Epithelial cell of proximal tubule (primary cell): ENCODE measurements at regions not wholly inside any gene's neighbourhood (a gene's known extent, or its start where the extent isn't known, plus 50 kb on each side); places are given as distances from the start of the nearest gene placed in this dataset.

ENCODE experiments used
- DNase-seq: peaks from one replicate; pipeline ENCODE4 v3.0.0-alpha.2; 2011; ENCODE audit warnings: low read depth
- H3K4me3 ChIP-seq: 2 replicates; pipeline ENCODE4 v1.5.1; 2011; ENCODE audit warnings: low read depth, mild to moderate bottlenecking, low read length
- TF ChIP-seq, protein P1 (sequence below): conservative IDR thresholded peaks from 2 replicates; pipeline ENCODE4 v1.5.1; 2012; ENCODE audit warnings: low read depth, mild to moderate bottlenecking, low read length

DNA sequence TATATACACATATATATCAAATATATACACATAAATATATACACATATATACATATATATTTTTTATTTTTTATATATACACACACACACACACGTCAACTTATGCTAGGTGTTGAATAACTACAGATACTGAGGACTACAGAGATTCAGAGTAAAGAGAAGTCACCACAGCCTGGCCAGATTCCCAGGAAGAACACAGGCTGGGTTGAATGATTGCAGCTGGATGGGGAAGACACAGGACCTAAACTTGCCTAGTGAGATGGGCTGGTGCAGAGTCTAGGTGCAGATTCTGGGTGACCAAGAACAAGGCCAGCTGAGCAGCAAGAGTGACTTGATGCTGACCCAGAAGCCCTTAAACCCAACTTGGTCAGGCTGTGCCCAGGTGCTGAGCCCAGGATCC, 241.3 kb downstream of the KCTD12 start:
- DNase-seq = no peak
- no peak overlapping the region for H3K4me3 ChIP-seq
- TF ChIP-seq, protein P1, sequence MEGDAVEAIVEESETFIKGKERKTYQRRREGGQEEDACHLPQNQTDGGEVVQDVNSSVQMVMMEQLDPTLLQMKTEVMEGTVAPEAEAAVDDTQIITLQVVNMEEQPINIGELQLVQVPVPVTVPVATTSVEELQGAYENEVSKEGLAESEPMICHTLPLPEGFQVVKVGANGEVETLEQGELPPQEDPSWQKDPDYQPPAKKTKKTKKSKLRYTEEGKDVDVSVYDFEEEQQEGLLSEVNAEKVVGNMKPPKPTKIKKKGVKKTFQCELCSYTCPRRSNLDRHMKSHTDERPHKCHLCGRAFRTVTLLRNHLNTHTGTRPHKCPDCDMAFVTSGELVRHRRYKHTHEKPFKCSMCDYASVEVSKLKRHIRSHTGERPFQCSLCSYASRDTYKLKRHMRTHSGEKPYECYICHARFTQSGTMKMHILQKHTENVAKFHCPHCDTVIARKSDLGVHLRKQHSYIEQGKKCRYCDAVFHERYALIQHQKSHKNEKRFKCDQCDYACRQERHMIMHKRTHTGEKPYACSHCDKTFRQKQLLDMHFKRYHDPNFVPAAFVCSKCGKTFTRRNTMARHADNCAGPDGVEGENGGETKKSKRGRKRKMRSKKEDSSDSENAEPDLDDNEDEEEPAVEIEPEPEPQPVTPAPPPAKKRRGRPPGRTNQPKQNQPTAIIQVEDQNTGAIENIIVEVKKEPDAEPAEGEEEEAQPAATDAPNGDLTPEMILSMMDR = no peak

DNA sequence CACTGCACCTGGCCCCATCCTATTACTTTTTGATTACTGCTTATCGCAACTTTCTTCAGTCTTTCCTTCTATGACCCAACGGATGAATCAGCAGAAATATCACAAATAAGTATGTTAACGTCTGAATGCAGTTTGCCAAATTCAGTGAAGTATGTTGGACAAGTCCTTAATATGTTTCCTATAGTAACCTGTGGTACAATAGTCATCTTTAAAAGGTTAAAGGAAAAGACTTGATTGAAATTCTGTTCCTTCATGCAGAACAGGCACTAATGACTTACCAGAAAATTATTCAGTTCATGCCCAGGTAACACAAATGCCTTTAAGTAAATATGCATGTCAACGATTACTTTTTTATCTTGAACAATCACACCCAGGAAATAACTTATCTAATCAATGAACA, 242.6 kb downstream of the KCTD12 start:
- H3K4me3 ChIP-seq = no peak overlapping the region
- TF ChIP-seq, protein P1 = no peak
- peak; percentile 7 for DNase-seq

DNA sequence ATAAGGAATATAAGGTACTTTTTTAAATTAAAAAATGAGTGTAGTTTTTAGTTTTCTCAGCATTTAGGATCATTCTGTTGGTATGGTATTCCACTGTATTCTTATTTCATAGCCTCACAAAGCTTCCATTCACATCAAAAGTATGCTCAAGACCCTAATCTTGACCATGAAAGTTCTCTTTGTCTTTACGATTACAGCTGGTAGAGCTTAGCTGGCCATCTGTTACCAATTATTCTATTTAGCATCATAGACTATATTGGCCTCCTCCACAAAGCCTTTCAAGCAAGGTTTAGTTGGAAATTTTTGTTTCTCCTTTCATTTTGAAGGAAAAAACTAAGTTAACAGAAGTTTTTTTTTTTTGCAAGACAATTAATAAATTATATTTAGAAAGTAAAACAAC, 245.1 kb downstream of the KCTD12 start:
- no peak overlapping the region for H3K4me3 ChIP-seq
- DNase-seq = no peak
- TF ChIP-seq, protein P1 = no peak

DNA sequence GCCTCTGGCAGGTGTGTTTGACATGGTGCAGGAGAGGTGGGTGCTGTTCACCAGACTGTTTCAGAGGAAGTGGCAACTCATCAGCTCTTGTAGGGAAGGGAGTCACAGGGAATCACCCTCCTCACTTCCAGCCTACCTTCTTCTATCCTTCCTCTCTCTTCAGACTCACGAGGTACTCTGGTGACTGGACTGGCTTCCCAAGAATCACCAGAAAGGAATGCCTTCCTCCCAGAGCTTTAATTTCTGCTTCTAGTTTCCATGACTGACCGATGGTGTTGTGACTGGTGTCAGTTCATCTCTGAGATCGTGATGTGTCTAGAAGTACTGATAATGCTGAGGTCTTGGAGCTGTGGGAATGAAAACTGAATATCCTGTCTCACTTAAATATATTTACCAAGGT, 247.3 kb downstream of the KCTD12 start:
- DNase-seq = no peak
- TF ChIP-seq, protein P1 = no peak
- no peak overlapping the region for H3K4me3 ChIP-seq

DNA sequence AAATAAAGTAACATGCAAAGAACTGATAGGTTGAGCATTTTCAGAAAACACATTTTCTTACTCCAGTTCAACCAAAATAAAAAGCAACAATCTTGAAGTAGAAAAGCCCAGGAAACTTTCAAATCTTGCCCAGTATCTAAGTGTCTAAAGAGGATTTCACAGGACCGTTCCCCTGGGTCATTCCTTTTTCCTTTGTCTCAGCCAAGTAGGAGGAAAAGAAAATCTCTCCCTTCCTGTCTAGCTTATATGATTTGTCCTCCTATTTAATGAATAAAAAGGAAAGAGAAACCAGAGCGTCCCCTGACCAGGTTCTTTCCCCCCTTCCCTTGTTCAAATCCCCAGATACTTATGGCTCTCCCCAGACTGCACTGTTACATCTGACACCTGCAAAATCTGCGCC, 248.0 kb downstream of the KCTD12 start:
- no peak for DNase-seq
- H3K4me3 ChIP-seq = no peak overlapping the region
- TF ChIP-seq, protein P1 = no peak

DNA sequence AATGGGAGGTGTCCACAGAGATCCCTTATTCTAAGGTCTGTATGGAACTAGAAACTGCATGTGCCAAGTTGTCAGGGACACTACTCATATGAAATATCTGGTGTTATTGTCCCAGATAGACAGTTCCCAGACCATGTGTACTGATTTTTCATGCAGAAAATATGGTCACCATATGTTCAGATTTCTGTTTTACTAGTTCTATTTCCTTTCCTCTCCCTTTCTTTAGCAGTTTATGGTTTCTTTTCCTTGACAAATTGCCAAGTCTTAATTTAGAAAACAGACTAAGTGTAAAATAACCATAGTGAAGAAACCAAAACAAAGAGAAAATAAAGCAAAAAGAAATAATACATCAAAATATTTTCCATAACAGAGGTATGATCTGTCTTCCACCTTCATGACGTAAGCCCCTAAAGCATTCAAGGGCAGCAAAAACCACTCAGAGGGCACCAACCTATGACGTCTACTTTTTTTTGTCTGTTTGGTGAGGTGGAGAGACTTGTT, 248.5 kb downstream of the KCTD12 start:
- DNase-seq = no peak
- H3K4me3 ChIP-seq = no peak overlapping the region
- TF ChIP-seq, protein P1 = no peak

GRCh38 chr13:76636829-76637228, 249.4 kb downstream of the KCTD12 start:
- DNase-seq = no peak
- H3K4me3 ChIP-seq = no peak overlapping the region
- TF ChIP-seq, protein P1 = no peak
